HEK293 (cell line): ENCODE measurements at regions not wholly inside any gene's neighbourhood (a gene's known extent, or its start where the extent isn't known, plus 50 kb on each side); places are given as distances from the start of the nearest gene placed in this dataset.

ENCODE experiments used
- CTCF ChIA-PET: fragments of 350-600 bp; formaldehyde crosslinking; extraction: SDS; loops from one replicate; lab custom pipeline; 2021; ENCODE audit warnings: antibody characterized with exemption; lab: Yijun Ruan, JAX
- POLR2A ChIA-PET: fragments of 300-600 bp; formaldehyde crosslinking; extraction: SDS; loops from one replicate; lab custom pipeline; 2020; ENCODE audit warnings: antibody characterized with exemption, inconsistent platforms; lab: Yijun Ruan, JAX
- H3K27ac ChIP-seq: fragments of 200-500 bp; sonication (Bioruptor generic); 2 replicates; pipeline ENCODE4 v1.5.1; 2014; ENCODE audit warnings: low read depth, low read length, control low read depth, inconsistent platforms; ENCODE audit errors: extremely low read depth
- H3K36me3 ChIP-seq, 2 experiments: fragments of 200-500 bp in 1 of 2; sonication (Bioruptor generic) in 1 of 2; 1 replicate in 1 of 2; 2 replicates in 1 of 2; pipeline ENCODE4 v1.5.1; 2014 to 2017; ENCODE audit warnings: inconsistent platforms in 2 of 2, low read length in 2 of 2; ENCODE audit not compliant: control insufficient read depth in 2 of 2, insufficient read depth in 1 of 2
- H3K4me1 ChIP-seq: fragments of 200-500 bp; sonication (Bioruptor generic); 2 replicates; pipeline ENCODE4 v1.5.1; 2014; ENCODE audit warnings: mild to moderate bottlenecking, low read length, inconsistent platforms; ENCODE audit not compliant: control insufficient read depth, insufficient read depth
- H3K4me3 ChIP-seq: 2 replicates; pipeline ENCODE4 v1.5.1; 2011; ENCODE audit warnings: low read depth, mild to moderate bottlenecking, control low read depth, low read length, moderate library complexity
- H3K9me3 ChIP-seq: fragments of 200-500 bp; sonication (Bioruptor generic); 2 replicates; pipeline ENCODE4 v1.5.1; 2014; ENCODE audit warnings: low read depth, low read length, inconsistent platforms; ENCODE audit not compliant: control insufficient read depth, insufficient read depth
- BCL11A ChIP-seq: fragments of 450-650 bp; formaldehyde crosslinking; IDR thresholded peaks from 2 replicates; pipeline ENCODE4 v1.5.1; 2016; ENCODE audit warnings: low read depth, missing biosample characterization, missing genetic modification characterization
- GFI1B ChIP-seq: fragments of 450-650 bp; formaldehyde crosslinking; IDR thresholded peaks from 2 replicates; pipeline ENCODE4 v1.5.1; 2016; ENCODE audit warnings: missing biosample characterization, missing genetic modification characterization
- GLI2 ChIP-seq: fragments of 450-650 bp; formaldehyde crosslinking; IDR thresholded peaks from 2 replicates; pipeline ENCODE4; 2017; ENCODE audit warnings: missing biosample characterization, missing genetic modification characterization, low read depth, borderline replicate concordance
- KLF17 ChIP-seq: fragments of 450-650 bp; formaldehyde crosslinking; IDR thresholded peaks from 2 replicates; pipeline ENCODE4 v1.5.1; 2016; ENCODE audit warnings: missing biosample characterization, missing genetic modification characterization
- SCRT2 ChIP-seq: fragments of 450-650 bp; formaldehyde crosslinking; IDR thresholded peaks from 2 replicates; pipeline ENCODE4 v1.5.1; 2016; ENCODE audit warnings: missing biosample characterization, missing genetic modification characterization
- SETDB1 ChIP-seq: IDR thresholded peaks from one replicate; pipeline ENCODE4 v1.6.1; 2017; ENCODE audit warnings: mild to moderate bottlenecking, low read length, moderate library complexity, mixed read lengths; ENCODE audit not compliant: insufficient read length
- ZBTB20 ChIP-seq: fragments of 450-650 bp; formaldehyde crosslinking; IDR thresholded peaks from 2 replicates; pipeline ENCODE4 v1.5.1; 2016; ENCODE audit warnings: missing biosample characterization, missing genetic modification characterization
- ZBTB26 ChIP-seq: fragments of 450-650 bp; formaldehyde crosslinking; optimal IDR thresholded peaks from 2 replicates; pipeline ENCODE3; 2016; ENCODE audit warnings: missing biosample characterization, mild to moderate bottlenecking, missing genetic modification characterization
- ZBTB6 ChIP-seq: fragments of 450-650 bp; formaldehyde crosslinking; IDR thresholded peaks from 2 replicates; pipeline ENCODE4 v1.5.1; 2017; ENCODE audit warnings: missing biosample characterization, missing genetic modification characterization
- ZBTB8A ChIP-seq: fragments of 450-650 bp; formaldehyde crosslinking; IDR thresholded peaks from 2 replicates; pipeline ENCODE4 v1.5.1; 2016; ENCODE audit warnings: missing biosample characterization, missing genetic modification characterization
- ZFHX2 ChIP-seq: fragments of 450-650 bp; formaldehyde crosslinking; conservative IDR thresholded peaks from 2 replicates; pipeline ENCODE4 v1.5.1; 2016; ENCODE audit warnings: missing biosample characterization, missing genetic modification characterization
- ZNF184 ChIP-seq: fragments of 450-650 bp; IDR thresholded peaks from 2 replicates; pipeline ENCODE4 v1.5.1; 2018; ENCODE audit warnings: missing biosample characterization, mild to moderate bottlenecking, missing genetic modification characterization
- ZNF292 ChIP-seq: fragments of 450-650 bp; formaldehyde crosslinking; IDR thresholded peaks from 2 replicates; pipeline ENCODE4 v1.5.1; 2016; ENCODE audit warnings: low read depth, missing biosample characterization, missing genetic modification characterization, borderline replicate concordance
- ZNF362 ChIP-seq: fragments of 450-650 bp; formaldehyde crosslinking; IDR thresholded peaks from 2 replicates; pipeline ENCODE4 v1.5.1; 2016; ENCODE audit warnings: missing biosample characterization, missing genetic modification characterization
- ZNF398 ChIP-seq: fragments of 450-650 bp; formaldehyde crosslinking; IDR thresholded peaks from 2 replicates; pipeline ENCODE4 v1.5.1; 2017; ENCODE audit warnings: missing biosample characterization, missing genetic modification characterization
- ZNF518A ChIP-seq: fragments of 450-650 bp; formaldehyde crosslinking; conservative IDR thresholded peaks from 2 replicates; pipeline ENCODE4 v1.5.1; 2016; ENCODE audit warnings: low read depth, missing biosample characterization, missing genetic modification characterization
- ZNF530 ChIP-seq: fragments of 450-650 bp; formaldehyde crosslinking; IDR thresholded peaks from 2 replicates; pipeline ENCODE4 v1.5.1; 2016; ENCODE audit warnings: low read depth, missing biosample characterization, missing genetic modification characterization
- ZNF549 ChIP-seq: fragments of 450-650 bp; IDR thresholded peaks from 2 replicates; pipeline ENCODE4 v1.5.1; 2018; ENCODE audit warnings: missing biosample characterization, missing genetic modification characterization, mild to moderate bottlenecking, inconsistent platforms, moderate library complexity
- ZNF560 ChIP-seq: fragments of 450-650 bp; formaldehyde crosslinking; IDR thresholded peaks from 2 replicates; pipeline ENCODE4 v1.5.1; 2017; ENCODE audit warnings: missing biosample characterization, missing genetic modification characterization, borderline replicate concordance
- ZNF580 ChIP-seq: fragments of 450-650 bp; formaldehyde crosslinking; IDR thresholded peaks from 2 replicates; pipeline ENCODE4 v1.5.1; 2016; ENCODE audit warnings: missing biosample characterization, missing genetic modification characterization
- ZNF654 ChIP-seq: fragments of 450-650 bp; formaldehyde crosslinking; IDR thresholded peaks from 2 replicates; pipeline ENCODE4 v1.5.1; 2016; ENCODE audit warnings: low read depth, missing biosample characterization, missing genetic modification characterization
- ZNF747 ChIP-seq: fragments of 450-650 bp; formaldehyde crosslinking; IDR thresholded peaks from 2 replicates; pipeline ENCODE4 v1.5.1; 2016; ENCODE audit warnings: missing biosample characterization, missing genetic modification characterization

GRCh38 chr13:23999424-23999823, 102.1 kb upstream of the C1QTNF9B start:
- no peaks in the 10 kb centered on the region for H3K36me3 ChIP-seq
- H3K9me3 ChIP-seq = no peaks in the 10 kb centered on the region
- H3K4me1 ChIP-seq = no peaks in the 10 kb centered on the region
- ChIA-PET POLR2A (no interaction called here), CTCF (no interaction called here)
- no peak overlapping the region for H3K4me3 ChIP-seq
- no peak overlapping the region for H3K27ac ChIP-seq
- TF ChIP-seq ZNF560 (tag by site-specific recombination) (no peak), ZNF184 (no peak), ZBTB6 (no peak), ZFHX2 (tag by site-specific recombination) (no peak), KLF17 (tag by site-specific recombination) (no peak), ZNF362 (tag by site-specific recombination) (no peak), ZBTB26 (no peak)

- Histone ChIP-seq H3K4me1 (no peaks in the 10 kb centered on the region), H3K4me3 (no peak overlapping the region), H3K27ac (no peak overlapping the region), H3K36me3 (no peaks in the 10 kb centered on the region), H3K9me3 (no peaks in the 10 kb centered on the region)
- CTCF ChIA-PET = no interaction called here
- TF ChIP-seq ZNF580 (tag by site-specific recombination) (no peak), ZNF398 (tag by site-specific recombination) (no peak), GFI1B (tag by site-specific recombination) (no peak), ZBTB8A (no peak), BCL11A (no peak), ZNF654 (tag by site-specific recombination) (no peak), ZNF530 (no peak), ZNF518A (no peak), SETDB1 (no peak), ZNF292 (tag by site-specific recombination) (no peak), GLI2 (no peak), ZNF747 (tag by site-specific recombination) (no peak), ZNF549 (tag by site-specific recombination) (no peak), ZBTB20 (tag by site-specific recombination) (no peak), SCRT2 (tag by site-specific recombination) (no peak)
- POLR2A ChIA-PET = no interaction called here
Measured at GRCh38 chr13:24002206-24002815, 105.0 kb upstream of the C1QTNF9B start.
